Keratinocyte (primary cell): ENCODE measurements at regions not wholly inside any gene's neighbourhood (a gene's known extent, or its start where the extent isn't known, plus 50 kb on each side); places are given as distances from the start of the nearest gene placed in this dataset.

Experiments
- EZH2 ChIP-seq: IDR thresholded peaks from one replicate; pipeline ENCODE4 v1.6.1; 2012; ENCODE audit warnings: inconsistent platforms, mild to moderate bottlenecking, low read length, moderate library complexity
- TF ChIP-seq, protein P1 (sequence below), 3 experiments: IDR thresholded peaks in 1 of 3; conservative IDR thresholded peaks in 1 of 3; optimal IDR thresholded peaks in 1 of 3; 2 replicates in 2 of 3; 3 replicates in 1 of 3; pipeline versions ENCODE3 to v1.5.1; 2011; ENCODE audit warnings: low read length in 3 of 3, mild to moderate bottlenecking in 3 of 3, moderate library complexity in 2 of 3, control low read depth in 1 of 3, inconsistent platforms in 1 of 3; ENCODE audit not compliant: insufficient read depth in 2 of 3; ENCODE audit errors: extremely low read depth in 1 of 3

DNA sequence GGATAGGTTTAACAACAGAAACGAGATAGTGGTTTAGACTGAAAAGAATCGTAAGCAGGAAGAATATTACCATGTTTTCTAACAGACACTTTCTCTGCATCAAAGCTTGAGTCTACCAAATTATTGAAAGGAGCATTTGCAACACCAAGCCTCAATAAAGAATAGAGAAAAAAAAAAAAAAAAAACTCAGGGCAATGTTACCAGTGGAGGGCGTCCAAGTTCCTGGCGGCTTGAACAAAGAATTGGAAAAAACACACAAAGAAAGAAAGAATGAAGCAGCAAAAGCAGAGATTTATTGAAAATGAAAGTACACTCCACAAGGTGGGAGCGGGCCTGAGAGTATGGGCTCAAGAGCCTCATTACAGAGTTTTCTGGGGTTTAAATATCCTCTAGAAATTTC, 686.5 kb upstream of the ADGRL2 start:
- no peak for TF ChIP-seq EZH2
- TF ChIP-seq, protein P1, sequence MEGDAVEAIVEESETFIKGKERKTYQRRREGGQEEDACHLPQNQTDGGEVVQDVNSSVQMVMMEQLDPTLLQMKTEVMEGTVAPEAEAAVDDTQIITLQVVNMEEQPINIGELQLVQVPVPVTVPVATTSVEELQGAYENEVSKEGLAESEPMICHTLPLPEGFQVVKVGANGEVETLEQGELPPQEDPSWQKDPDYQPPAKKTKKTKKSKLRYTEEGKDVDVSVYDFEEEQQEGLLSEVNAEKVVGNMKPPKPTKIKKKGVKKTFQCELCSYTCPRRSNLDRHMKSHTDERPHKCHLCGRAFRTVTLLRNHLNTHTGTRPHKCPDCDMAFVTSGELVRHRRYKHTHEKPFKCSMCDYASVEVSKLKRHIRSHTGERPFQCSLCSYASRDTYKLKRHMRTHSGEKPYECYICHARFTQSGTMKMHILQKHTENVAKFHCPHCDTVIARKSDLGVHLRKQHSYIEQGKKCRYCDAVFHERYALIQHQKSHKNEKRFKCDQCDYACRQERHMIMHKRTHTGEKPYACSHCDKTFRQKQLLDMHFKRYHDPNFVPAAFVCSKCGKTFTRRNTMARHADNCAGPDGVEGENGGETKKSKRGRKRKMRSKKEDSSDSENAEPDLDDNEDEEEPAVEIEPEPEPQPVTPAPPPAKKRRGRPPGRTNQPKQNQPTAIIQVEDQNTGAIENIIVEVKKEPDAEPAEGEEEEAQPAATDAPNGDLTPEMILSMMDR (optimal IDR thresholded peaks at IDR 0.05 in 1 of 3, IDR thresholded peaks at IDR 0.05 in 1 of 3, conservative IDR thresholded peaks at IDR 0.05 in 1 of 3; ENCODE audit: extremely low read depth in 1 of 3, insufficient read depth in 2 of 3, low read length in 3 of 3): no peak
